ENCODE measurements at regions not wholly inside any gene's neighbourhood (a gene's known extent, or its start where the extent isn't known, plus 50 kb on each side); places are given as distances from the start of the nearest gene placed in this dataset.

DNA sequence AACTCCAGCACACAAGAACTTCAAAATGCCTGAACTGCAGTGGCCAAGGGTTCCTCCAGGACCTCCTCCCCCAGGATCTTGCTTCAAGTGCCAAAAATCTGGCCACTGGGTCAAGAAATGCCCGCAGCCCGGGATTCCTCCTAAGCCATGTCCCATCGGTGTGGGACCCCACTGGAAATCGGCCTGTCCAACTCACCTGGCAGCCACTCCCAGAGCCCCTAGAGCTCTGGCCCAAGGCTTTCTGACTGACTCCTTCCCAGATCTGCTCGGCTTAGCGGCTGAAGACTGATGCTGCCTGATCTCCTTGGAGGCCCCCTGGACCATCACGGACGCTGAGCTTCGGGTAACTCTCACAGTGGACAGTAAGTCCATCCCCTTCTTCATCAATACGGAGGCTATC is 306.4 kb downstream of the RBM43 start:
- dilution Hi-C loops (cut with MboI; ENCODE audit: extremely low pct_ligation_motif_present, low sequenced_read_pairs) (no loop called here), intact Hi-C loops (cut with micrococcal nuclease) (no loop called here)
- Histone ChIP-seq H3K9me3 (replicated peaks; ENCODE audit: control insufficient read depth, insufficient read depth, low read length) (no peaks in the 10 kb centered on the region), H3K36me3 (ENCODE audit: control insufficient read depth in 2 of 2, extremely low read depth in 1 of 2, insufficient read depth in 2 of 2, low read length in 2 of 2) (no peaks in the 10 kb centered on the region), H2AFZ (ENCODE audit: low read depth, low read length) (no peak overlapping the region), H3K9me1 (replicated peaks; ENCODE audit: control insufficient read depth, extremely low read depth, insufficient read depth, low read length) (no peaks in the 10 kb centered on the region), H3K27me3 (ENCODE audit: control insufficient read depth in 2 of 2, insufficient read depth in 2 of 2, low read length in 2 of 2) (no peaks in the 10 kb centered on the region), H3K4me2 (ENCODE audit: insufficient read depth, low read length) (no peak overlapping the region), H4K20me1 (replicated peaks; ENCODE audit: control insufficient read depth, extremely low read depth, insufficient read depth, low read length) (no peaks in the 10 kb centered on the region), H3K27ac (ENCODE audit: insufficient read depth, low read depth, low read length) (no peak overlapping the region), H3K4me1 (ENCODE audit: control insufficient read depth, extremely low read depth, insufficient read depth, low read length) (no peaks in the 10 kb centered on the region), H3K9ac (replicated peaks; ENCODE audit: extremely low read depth, insufficient read depth, low read length) (no peak overlapping the region), H3K4me3 (replicated peaks in 1 of 3; ENCODE audit: insufficient read depth in 1 of 3, low read depth in 1 of 3, low read length in 3 of 3) (no peak overlapping the region), H3K79me2 (ENCODE audit: control insufficient read depth, insufficient read depth, low read length) (no peaks in the 10 kb centered on the region)
- ChIA-PET CTCF (no interaction called here), POLR2A (no interaction called here)
- no peak for FAIRE-seq
- TF ChIP-seq MYC (IDR thresholded peaks at IDR 0.05; ENCODE audit: low read depth, low read length) (no peak), EZH2 (IDR thresholded peaks at IDR 0.05; ENCODE audit: borderline replicate concordance, low read depth, low read length, severe bottlenecking) (no peak), FOS (IDR thresholded peaks at IDR 0.05; ENCODE audit: borderline replicate concordance, insufficient read depth, low read length) (no peak), POLR2A (IDR thresholded peaks at IDR 0.05; ENCODE audit: low read depth, low read length) (no peak), JUN (IDR thresholded peaks at IDR 0.05; ENCODE audit: borderline replicate concordance, insufficient read depth, insufficient read length, low read depth) (no peak), GATA2 (IDR thresholded peaks at IDR 0.05; ENCODE audit: insufficient read depth, insufficient read length, low read depth, low read length) (no peak), POLR2AphosphoS5 (IDR thresholded peaks at IDR 0.05; ENCODE audit: insufficient read depth, low read depth, low read length) (no peak)
- TF ChIP-seq, protein P1, sequence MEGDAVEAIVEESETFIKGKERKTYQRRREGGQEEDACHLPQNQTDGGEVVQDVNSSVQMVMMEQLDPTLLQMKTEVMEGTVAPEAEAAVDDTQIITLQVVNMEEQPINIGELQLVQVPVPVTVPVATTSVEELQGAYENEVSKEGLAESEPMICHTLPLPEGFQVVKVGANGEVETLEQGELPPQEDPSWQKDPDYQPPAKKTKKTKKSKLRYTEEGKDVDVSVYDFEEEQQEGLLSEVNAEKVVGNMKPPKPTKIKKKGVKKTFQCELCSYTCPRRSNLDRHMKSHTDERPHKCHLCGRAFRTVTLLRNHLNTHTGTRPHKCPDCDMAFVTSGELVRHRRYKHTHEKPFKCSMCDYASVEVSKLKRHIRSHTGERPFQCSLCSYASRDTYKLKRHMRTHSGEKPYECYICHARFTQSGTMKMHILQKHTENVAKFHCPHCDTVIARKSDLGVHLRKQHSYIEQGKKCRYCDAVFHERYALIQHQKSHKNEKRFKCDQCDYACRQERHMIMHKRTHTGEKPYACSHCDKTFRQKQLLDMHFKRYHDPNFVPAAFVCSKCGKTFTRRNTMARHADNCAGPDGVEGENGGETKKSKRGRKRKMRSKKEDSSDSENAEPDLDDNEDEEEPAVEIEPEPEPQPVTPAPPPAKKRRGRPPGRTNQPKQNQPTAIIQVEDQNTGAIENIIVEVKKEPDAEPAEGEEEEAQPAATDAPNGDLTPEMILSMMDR (IDR thresholded peaks at IDR 0.05; ENCODE audit: extremely low read depth in 1 of 2, insufficient read depth in 1 of 2, low read depth in 1 of 2, low read length in 2 of 2) = no peak
- TF ChIP-seq, protein P2, sequence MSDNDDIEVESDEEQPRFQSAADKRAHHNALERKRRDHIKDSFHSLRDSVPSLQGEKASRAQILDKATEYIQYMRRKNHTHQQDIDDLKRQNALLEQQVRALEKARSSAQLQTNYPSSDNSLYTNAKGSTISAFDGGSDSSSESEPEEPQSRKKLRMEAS (IDR thresholded peaks at IDR 0.05; ENCODE audit: insufficient read depth, insufficient read length) = no peak
- DNase-seq (ENCODE audit: low read depth, low spot score) = no peak
- BruUV-seq (replicated peaks) = no TSS peak

Data from endothelial cell of umbilical vein (primary cell).